ENCODE measurements at regions not wholly inside any gene's neighbourhood (a gene's known extent, or its start where the extent isn't known, plus 50 kb on each side); places are given as distances from the start of the nearest gene placed in this dataset.

- no peak for FAIRE-seq
Observed at GRCh38 chr2:82781176-82781915, 1677.7 kb downstream of the SUCLG1 start.

GRCh38 chr2:82780050-82780449 is 1679.0 kb downstream of the SUCLG1 start:
- H3K4me3 ChIP-seq (ENCODE audit: control insufficient read depth in 2 of 3, extremely low read depth in 1 of 3, insufficient read depth in 2 of 3, low read depth in 1 of 3, low read length in 3 of 3) = no peak overlapping the region
- no peak overlapping the region for H3K4me2 ChIP-seq (ENCODE audit: control insufficient read depth, extremely low read depth, insufficient read depth, low read depth, low read length)
- H3K9ac ChIP-seq (ENCODE audit: control insufficient read depth, extremely low read depth, insufficient read depth, low read length) = no peak overlapping the region
- dilution Hi-C loops (cut with MboI; ENCODE audit: extremely low pct_ligation_motif_present, low sequenced_read_pairs) = no loop called here
- no peaks in the 10 kb centered on the region for H3K36me3 ChIP-seq (ENCODE audit: control insufficient read depth in 2 of 2, extremely low read depth in 1 of 2, insufficient read depth in 2 of 2, low read length in 2 of 2)
- no peaks in the 10 kb centered on the region for H3K4me1 ChIP-seq (ENCODE audit: control insufficient read depth, extremely low read depth, insufficient read depth, low read length)
- FAIRE-seq (no peak), DNase-seq (ENCODE audit: low read depth, low spot score) (no peak)
- no peaks in the 10 kb centered on the region for H4K20me1 ChIP-seq (ENCODE audit: control insufficient read depth, extremely low read depth, insufficient read depth, low read length)
- no peaks in the 10 kb centered on the region for H3K27me3 ChIP-seq (ENCODE audit: control insufficient read depth, extremely low read depth, insufficient read depth, low read length)
- H3K9me3 ChIP-seq (ENCODE audit: control insufficient read depth, low read depth, low read length) = no peaks in the 10 kb centered on the region
- no peaks in the 10 kb centered on the region for H3K9me1 ChIP-seq (ENCODE audit: control insufficient read depth, extremely low read depth, insufficient read depth, low read length)
- TF ChIP-seq CTCF (optimal IDR thresholded peaks at IDR 0.05 in 1 of 3, IDR thresholded peaks at IDR 0.05 in 1 of 3, conservative IDR thresholded peaks at IDR 0.05 in 1 of 3; ENCODE audit: extremely low read depth in 1 of 3, insufficient read depth in 2 of 3, low read length in 3 of 3) (no peak), EZH2 (IDR thresholded peaks at IDR 0.05; ENCODE audit: low read length) (no peak)
- H3K27ac ChIP-seq (ENCODE audit: control insufficient read depth, insufficient read depth, low read length) = no peak overlapping the region
- no peaks in the 10 kb centered on the region for H3K79me2 ChIP-seq (ENCODE audit: control insufficient read depth, insufficient read depth, low read length)
- H2AFZ ChIP-seq (ENCODE audit: control insufficient read depth, low read length) = no peak overlapping the region

More at GRCh38 chr2:82781176-82781915, 1677.7 kb downstream of the SUCLG1 start:
- H3K36me3 ChIP-seq (ENCODE audit: control insufficient read depth in 2 of 2, extremely low read depth in 1 of 2, insufficient read depth in 2 of 2, low read length in 2 of 2) = no peaks in the 10 kb centered on the region
- no peak overlapping the region for H3K4me3 ChIP-seq (ENCODE audit: control insufficient read depth in 2 of 3, extremely low read depth in 1 of 3, insufficient read depth in 2 of 3, low read depth in 1 of 3, low read length in 3 of 3)
- H3K9me1 ChIP-seq (ENCODE audit: control insufficient read depth, extremely low read depth, insufficient read depth, low read length) = no peaks in the 10 kb centered on the region
- no peak overlapping the region for H3K9ac ChIP-seq (ENCODE audit: control insufficient read depth, extremely low read depth, insufficient read depth, low read length)
- H3K79me2 ChIP-seq (ENCODE audit: control insufficient read depth, insufficient read depth, low read length) = no peaks in the 10 kb centered on the region
- no peak overlapping the region for H2AFZ ChIP-seq (ENCODE audit: control insufficient read depth, low read length)
- TF ChIP-seq CTCF (optimal IDR thresholded peaks at IDR 0.05 in 1 of 3, IDR thresholded peaks at IDR 0.05 in 1 of 3, conservative IDR thresholded peaks at IDR 0.05 in 1 of 3; ENCODE audit: extremely low read depth in 1 of 3, insufficient read depth in 2 of 3, low read length in 3 of 3) (no peak), EZH2 (IDR thresholded peaks at IDR 0.05; ENCODE audit: low read length) (no peak)
- H4K20me1 ChIP-seq (ENCODE audit: control insufficient read depth, extremely low read depth, insufficient read depth, low read length) = no peaks in the 10 kb centered on the region
- no peaks in the 10 kb centered on the region for H3K27me3 ChIP-seq (ENCODE audit: control insufficient read depth, extremely low read depth, insufficient read depth, low read length)
- H3K9me3 ChIP-seq (ENCODE audit: control insufficient read depth, low read depth, low read length) = no peaks in the 10 kb centered on the region
- no peaks in the 10 kb centered on the region for H3K4me1 ChIP-seq (ENCODE audit: control insufficient read depth, extremely low read depth, insufficient read depth, low read length)
- dilution Hi-C loops (cut with MboI; ENCODE audit: extremely low pct_ligation_motif_present, low sequenced_read_pairs) = no loop called here
- H3K27ac ChIP-seq (ENCODE audit: control insufficient read depth, insufficient read depth, low read length) = no peak overlapping the region
- no peak for DNase-seq (ENCODE audit: low read depth, low spot score)
- H3K4me2 ChIP-seq (ENCODE audit: control insufficient read depth, extremely low read depth, insufficient read depth, low read depth, low read length) = no peak overlapping the region
